Natural killer cell treated with Interleukin-12 subunit alpha and Interleukin-12 subunit beta and Interleukin-15 and Interleukin-18, amount 100 ng/mL, for 72 hours (primary cell): ENCODE measurements at regions not wholly inside any gene's neighbourhood (a gene's known extent, or its start where the extent isn't known, plus 50 kb on each side); places are given as distances from the start of the nearest gene placed in this dataset.

Experiments used
- ATAC-seq, 2 donors: fragments of 150-1000 bp; cut with Tn5 transposase in 1 of 2; sonication (Bioruptor Pico), chemical (Tn5 transposase) in 1 of 2; 2 replicates each; pipeline ENCODE4 v1.10.0; 2021
- DNase-seq: peaks from one replicate; pipeline ENCODE4 v3.0.0; 2022; ENCODE audit warnings: low spot score
- H3K27ac Mint-ChIP-seq, 2 donors: 1 replicate in 1 of 2; 2 replicates in 1 of 2; pipeline ENCODE4 v1.8.0; 2022; ENCODE audit warnings: mixed read lengths in 2 of 2, mild to moderate bottlenecking in 1 of 2, moderate library complexity in 1 of 2
- H3K27me3 Mint-ChIP-seq, 2 donors: 1 replicate in 1 of 2; 2 replicates in 1 of 2; pipeline ENCODE4 v1.8.0; 2022; ENCODE audit warnings: mixed read lengths in 2 of 2
- H3K36me3 Mint-ChIP-seq: one replicate; pipeline ENCODE4 v1.8.0; 2022; ENCODE audit warnings: mixed read lengths
- H3K4me1 Mint-ChIP-seq, 2 donors: 1 replicate in 1 of 2; 2 replicates in 1 of 2; pipeline ENCODE4 v1.8.0; 2022; ENCODE audit warnings: low read depth in 2 of 2, mixed read lengths in 2 of 2, mild to moderate bottlenecking in 1 of 2
- H3K4me3 Mint-ChIP-seq: one replicate; pipeline ENCODE4 v1.8.0; 2022; ENCODE audit warnings: mixed read lengths
- H3K9me3 Mint-ChIP-seq: 2 replicates; pipeline ENCODE4 v1.8.0; 2022; ENCODE audit warnings: mixed read lengths

DNA sequence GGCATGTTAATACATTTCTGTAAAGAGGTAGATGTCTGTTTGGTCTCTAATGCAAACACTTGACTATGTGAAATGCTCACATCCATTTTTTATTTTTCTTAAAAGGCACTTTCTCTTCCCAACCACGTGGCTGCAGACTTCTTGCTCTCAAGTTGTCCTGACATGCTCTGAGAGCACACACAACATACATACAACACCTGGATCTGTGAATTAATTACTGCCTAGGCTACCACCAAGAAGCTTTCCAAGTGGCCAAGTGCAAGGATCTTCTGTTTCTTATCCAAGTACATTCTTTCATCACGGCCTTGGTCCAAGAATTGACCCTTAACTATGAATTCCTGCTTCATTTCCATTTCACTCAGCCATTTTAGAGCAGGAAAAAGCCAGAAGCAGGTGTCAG lies 110.8 kb downstream of the SPRY1 start:
- no peak for ATAC-seq
- Mint-ChIP-seq H3K36me3 (no peaks in the 10 kb centered on the region), H3K4me1 (peaks cover 6 to 9% of the 10 kb centered on the region in 2 donors), H3K9me3 (no peaks in the 10 kb centered on the region), H3K27ac (no peak overlapping the region), H3K27me3 (peaks cover 2 to 13% of the 10 kb centered on the region in 2 donors), H3K4me3 (no peak overlapping the region)
- DNase-seq = no peak

DNA sequence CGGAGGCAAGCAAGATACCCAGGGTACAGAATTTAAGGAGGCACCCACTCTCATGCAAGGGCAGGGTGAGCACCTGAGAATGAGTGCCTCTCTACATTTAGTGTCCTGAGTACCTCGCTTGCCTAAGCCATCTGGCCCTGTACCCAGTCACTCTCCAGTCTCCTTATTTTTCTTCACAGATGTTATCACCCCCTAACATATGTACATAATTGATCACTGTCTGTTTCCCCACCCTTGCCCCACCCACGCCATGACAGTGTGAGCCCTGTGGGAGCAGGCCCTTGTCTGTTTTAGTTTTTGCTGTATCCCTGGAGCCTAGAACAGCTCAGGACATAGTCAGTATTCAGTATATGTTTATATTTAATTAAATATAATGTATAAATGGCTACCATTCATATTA lies 113.6 kb downstream of the SPRY1 start:
- DNase-seq (no peak), ATAC-seq (no peak)
- peaks cover 2 to 10% of the 10 kb centered on the region in 2 donors for H3K27me3 Mint-ChIP-seq
- no peak overlapping the region for H3K4me3 Mint-ChIP-seq
- no peaks in the 10 kb centered on the region for H3K36me3 Mint-ChIP-seq
- H3K27ac Mint-ChIP-seq = no peak overlapping the region
- H3K9me3 Mint-ChIP-seq = no peaks in the 10 kb centered on the region
- peaks cover 6 to 7% of the 10 kb centered on the region in 2 donors for H3K4me1 Mint-ChIP-seq

DNA sequence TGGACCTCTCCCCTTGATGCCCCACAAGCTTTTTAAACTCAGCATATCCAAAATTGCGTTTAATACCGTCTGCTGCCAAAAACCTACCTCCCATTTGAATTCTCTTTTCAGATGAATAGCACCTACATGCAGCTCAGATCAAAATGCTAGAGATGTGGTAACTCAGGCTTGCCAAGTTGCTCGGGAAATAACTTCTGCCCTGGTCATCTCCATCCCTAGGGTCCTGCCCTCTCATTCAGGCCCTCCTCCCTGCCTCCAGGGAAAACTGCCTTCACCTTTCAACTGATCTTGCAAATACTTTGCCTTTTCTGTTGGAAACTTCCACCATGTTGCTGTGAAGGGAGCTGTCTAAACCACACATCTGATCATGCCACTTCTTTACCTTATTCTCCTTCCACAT lies 114.1 kb downstream of the SPRY1 start:
- Mint-ChIP-seq H3K27me3 (peaks cover 2 to 6% of the 10 kb centered on the region in 2 donors), H3K4me1 (peaks cover 2 to 3% of the 10 kb centered on the region in 2 donors), H3K4me3 (no peak overlapping the region), H3K9me3 (no peaks in the 10 kb centered on the region), H3K27ac (no peak overlapping the region), H3K36me3 (no peaks in the 10 kb centered on the region)
- no peak for ATAC-seq
- no peak for DNase-seq

DNA sequence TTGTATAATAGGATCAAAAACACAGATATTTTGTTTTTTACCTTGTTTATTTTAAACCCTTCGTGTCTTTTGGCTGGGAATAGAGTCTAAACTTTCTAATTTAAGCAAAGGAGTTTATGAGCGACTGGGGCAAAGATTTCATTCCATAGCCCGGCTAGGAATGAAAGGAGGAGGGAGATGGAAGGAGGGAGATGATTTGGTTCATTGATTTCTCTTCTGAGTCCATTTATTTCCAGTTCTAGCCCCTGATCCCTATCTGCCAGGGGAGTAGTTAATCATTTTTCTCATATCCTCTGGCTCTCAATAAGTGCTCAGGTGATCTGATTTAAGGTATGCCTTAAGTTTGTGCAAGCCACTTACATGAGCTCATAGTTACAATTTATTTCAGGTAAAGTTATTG lies 120.0 kb downstream of the SPRY1 start:
- DNase-seq (no peak), ATAC-seq (no peak)
- H3K36me3 Mint-ChIP-seq = no peaks in the 10 kb centered on the region
- no peak overlapping the region for H3K4me3 Mint-ChIP-seq
- no peaks in the 10 kb centered on the region for H3K4me1 Mint-ChIP-seq
- H3K9me3 Mint-ChIP-seq = no peaks in the 10 kb centered on the region
- no peaks in the 10 kb centered on the region for H3K27me3 Mint-ChIP-seq
- no peak overlapping the region for H3K27ac Mint-ChIP-seq

DNA sequence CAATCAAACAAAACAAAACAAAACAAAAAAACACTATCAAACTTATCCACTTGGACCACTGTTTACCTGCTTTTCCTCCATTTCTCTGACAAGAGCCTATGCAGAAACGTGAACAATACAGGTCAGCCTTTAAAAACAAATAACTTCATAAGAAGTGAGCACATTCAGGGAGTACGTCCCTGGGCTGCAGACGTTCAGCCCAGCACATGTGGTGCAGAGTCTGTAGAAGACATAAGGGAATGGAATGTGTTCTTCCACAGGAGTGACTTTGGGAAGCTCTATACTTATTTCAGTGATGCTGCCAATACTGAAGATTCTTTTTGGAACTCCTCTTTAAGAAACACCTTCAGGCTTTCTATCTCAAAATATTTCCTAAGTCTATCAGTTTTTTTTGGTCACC lies 120.6 kb downstream of the SPRY1 start:
- Mint-ChIP-seq H3K4me1 (no peaks in the 10 kb centered on the region), H3K36me3 (no peaks in the 10 kb centered on the region), H3K9me3 (no peaks in the 10 kb centered on the region), H3K4me3 (no peak overlapping the region), H3K27me3 (no peaks in the 10 kb centered on the region), H3K27ac (no peak overlapping the region)
- ATAC-seq = no peak
- DNase-seq = no peak

DNA sequence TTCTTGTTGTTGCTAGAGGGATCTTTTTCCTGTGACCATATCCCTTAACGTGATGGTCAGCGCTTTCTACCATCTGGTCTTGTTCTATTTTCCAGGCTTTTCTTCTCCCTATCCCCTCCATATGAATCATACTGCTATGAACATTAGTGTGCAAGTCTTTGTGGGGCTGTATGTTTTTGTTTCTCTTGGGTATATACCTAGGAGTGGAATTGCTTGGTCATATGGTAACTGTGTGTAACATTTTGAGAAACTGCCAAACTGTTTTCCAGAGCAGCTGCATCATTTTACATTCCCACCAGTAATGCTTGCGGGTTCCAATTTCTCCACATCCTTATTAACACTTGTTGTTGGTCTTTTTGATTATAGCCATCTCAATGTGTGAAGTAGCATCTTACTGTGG lies 121.4 kb downstream of the SPRY1 start:
- H3K36me3 Mint-ChIP-seq = no peaks in the 10 kb centered on the region
- H3K27me3 Mint-ChIP-seq = no peaks in the 10 kb centered on the region
- ATAC-seq (no peak), DNase-seq (no peak)
- no peak overlapping the region for H3K27ac Mint-ChIP-seq
- H3K9me3 Mint-ChIP-seq = no peaks in the 10 kb centered on the region
- H3K4me1 Mint-ChIP-seq = no peaks in the 10 kb centered on the region
- H3K4me3 Mint-ChIP-seq = no peak overlapping the region

DNA sequence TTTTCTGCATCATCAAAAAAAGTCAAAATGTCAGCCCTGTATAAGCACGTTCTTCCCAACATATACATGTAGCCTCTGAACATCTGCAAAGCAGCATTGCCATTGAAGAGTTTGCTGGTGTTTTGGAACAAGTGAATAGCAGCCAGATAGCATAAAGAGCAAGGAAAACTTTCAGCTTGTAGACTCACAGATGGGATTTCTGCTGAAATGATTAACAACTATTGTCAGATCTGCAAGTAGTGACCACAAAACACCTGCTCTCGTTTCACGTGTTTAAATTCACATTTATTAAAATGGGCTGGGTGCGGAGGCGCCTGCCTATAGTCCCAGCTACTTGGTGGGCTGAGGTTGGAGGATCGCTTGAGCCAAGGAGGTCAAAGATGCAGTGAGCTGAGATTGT lies 123.7 kb downstream of the SPRY1 start:
- Mint-ChIP-seq H3K27me3 (no peaks in the 10 kb centered on the region), H3K9me3 (no peaks in the 10 kb centered on the region), H3K4me1 (no peaks in the 10 kb centered on the region), H3K36me3 (no peaks in the 10 kb centered on the region), H3K27ac (no peak overlapping the region), H3K4me3 (no peak overlapping the region)
- no peak for DNase-seq
- ATAC-seq = no peak

DNA sequence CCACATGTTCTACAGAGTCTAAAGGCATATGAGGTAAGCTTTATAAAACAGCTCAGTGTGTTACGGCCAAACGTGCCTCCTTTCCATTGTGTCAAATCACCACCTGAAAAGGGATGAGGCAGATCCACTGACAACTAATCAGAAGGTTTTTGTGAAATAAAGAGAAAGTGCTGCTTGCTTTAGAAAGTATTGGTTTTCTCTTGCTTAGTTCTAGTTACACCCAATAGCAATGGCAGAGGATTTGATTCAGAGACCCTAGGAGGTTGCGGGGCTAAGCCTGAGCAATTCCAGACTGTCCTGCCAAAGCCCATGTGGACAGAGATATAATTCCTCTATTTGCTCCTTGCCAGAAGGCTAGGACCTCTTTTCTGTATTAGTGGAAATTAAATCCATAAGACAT lies 125.5 kb downstream of the SPRY1 start:
- Mint-ChIP-seq H3K4me3 (no peak overlapping the region), H3K9me3 (no peaks in the 10 kb centered on the region), H3K36me3 (no peaks in the 10 kb centered on the region), H3K4me1 (peaks cover 0 to 7% of the 10 kb centered on the region in 2 donors), H3K27me3 (peaks cover 3 to 6% of the 10 kb centered on the region in 2 donors), H3K27ac (no peak overlapping the region)
- ATAC-seq = no peak
- DNase-seq = no peak

DNA sequence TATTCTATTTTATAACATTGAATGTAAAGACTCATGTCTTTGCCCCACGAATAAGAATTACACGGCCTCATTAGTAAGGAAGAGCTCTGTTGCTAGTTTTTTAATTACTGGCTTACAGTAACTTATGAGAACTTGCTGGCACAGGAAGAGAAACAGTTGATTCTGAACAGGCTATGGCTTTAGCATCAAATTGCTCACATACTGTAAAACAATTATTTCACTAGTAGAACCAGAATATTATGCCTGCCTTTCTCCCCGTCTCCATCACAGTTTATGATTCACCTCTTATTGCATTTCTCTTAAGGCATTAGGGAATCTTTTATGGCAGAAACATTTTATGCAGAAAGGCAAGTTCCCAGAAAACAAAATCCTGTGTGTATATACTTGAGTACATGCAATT lies 126.1 kb downstream of the SPRY1 start:
- Mint-ChIP-seq H3K27me3 (peaks cover 3 to 6% of the 10 kb centered on the region in 2 donors), H3K9me3 (no peaks in the 10 kb centered on the region), H3K27ac (no peak overlapping the region), H3K4me3 (no peak overlapping the region), H3K4me1 (peaks cover 0 to 7% of the 10 kb centered on the region in 2 donors), H3K36me3 (no peaks in the 10 kb centered on the region)
- no peak for ATAC-seq
- no peak for DNase-seq

DNA sequence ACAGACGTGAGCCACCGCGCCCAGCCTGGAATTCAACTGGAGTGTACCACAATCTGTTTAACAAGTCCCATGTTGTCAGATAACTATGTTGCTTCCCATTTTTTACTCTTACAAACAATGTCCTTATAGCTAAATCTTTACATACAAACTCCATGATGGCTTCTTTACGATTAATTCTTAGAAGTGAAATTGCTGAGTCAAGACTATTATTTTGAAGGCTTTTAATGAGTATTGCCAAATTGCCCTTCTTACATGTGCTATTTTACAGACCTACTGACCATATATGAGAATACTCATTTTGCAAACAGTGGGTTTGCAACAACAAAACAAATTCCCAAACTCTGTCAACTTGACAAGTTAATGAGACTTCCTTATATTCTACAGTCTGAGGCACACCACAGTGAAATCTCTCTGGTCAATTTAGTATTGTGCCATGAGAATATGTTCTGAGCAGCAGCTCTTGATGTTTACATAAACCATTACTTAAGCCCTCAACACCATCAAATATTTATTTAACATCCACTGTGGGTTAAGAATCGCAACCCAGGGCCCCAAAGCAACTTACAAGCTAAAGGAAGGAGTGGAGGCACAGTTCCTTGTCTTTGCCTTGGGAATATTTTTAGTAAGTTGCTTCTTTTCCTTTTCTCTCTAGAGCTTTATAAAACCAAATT lies 128.5 kb downstream of the SPRY1 start:
- ATAC-seq (no peak), DNase-seq (no peak)
- Mint-ChIP-seq H3K27me3 (peaks cover 3 to 6% of the 10 kb centered on the region in 2 donors), H3K4me1 (peaks cover 0 to 7% of the 10 kb centered on the region in 2 donors), H3K4me3 (no peak overlapping the region), H3K9me3 (no peaks in the 10 kb centered on the region), H3K36me3 (no peaks in the 10 kb centered on the region), H3K27ac (no peak overlapping the region)

DNA sequence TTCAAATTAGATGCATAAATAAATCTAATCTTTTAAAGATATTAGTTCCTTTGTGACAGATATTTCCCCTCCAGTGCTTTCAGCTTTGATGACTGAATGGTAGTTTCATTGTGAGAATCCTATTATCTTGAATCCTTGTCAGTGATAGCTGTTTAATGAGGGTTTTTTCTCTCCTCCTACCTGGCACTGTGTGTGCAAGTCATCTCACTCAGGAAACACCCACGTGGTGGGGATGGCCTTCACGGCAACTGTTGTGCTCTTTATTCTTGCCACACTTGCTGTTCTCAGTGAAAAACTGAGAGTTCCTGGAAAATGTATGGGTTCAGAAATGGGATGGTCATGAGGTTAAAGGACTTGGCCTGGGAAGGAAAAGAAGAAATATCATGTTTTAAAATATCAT lies 129.9 kb downstream of the SPRY1 start:
- Mint-ChIP-seq H3K27me3 (peaks cover 3 to 6% of the 10 kb centered on the region in 2 donors), H3K4me1 (peaks cover 0 to 7% of the 10 kb centered on the region in 2 donors), H3K4me3 (no peak overlapping the region), H3K27ac (peak overlapping the region in 1 of 2 donors; percentile 55), H3K9me3 (no peaks in the 10 kb centered on the region), H3K36me3 (no peaks in the 10 kb centered on the region)
- DNase-seq = no peak
- ATAC-seq = no peak

DNA sequence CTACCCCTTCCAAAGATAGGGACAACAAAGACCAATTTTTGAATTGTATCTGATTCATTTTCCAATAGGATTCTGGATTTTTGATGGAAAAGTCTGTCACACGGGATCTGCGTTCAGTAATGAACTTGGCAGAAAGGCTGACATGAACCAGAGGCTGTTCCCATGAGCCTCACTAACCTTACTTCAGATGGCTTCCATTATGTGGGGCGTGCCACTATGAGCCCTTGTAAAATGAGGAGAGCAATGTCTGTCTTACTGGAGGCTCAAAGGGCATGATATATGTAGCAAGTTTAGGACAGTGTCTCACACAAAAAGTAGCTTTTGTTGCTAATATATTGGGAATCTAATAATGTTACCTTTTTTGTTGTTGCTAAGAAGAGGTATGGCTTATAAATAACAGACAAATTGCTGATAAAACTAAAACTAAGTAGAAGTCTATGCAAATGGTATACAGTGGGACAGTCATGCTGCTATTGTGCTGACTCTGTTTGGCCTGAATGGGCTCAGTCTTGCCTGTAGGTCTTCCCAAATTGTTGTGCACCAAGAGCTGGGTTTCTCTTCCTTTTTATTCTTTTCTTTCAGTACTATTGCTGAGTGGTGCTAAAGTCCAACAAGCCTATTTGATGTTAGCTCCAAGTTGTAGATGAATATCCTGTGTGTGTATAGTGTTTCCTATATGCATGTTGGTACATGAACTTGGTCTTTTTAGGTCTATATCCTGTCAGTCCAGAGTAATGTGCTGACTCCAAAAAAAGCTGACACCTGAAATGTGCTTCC lies 132.1 kb downstream of the SPRY1 start:
- Mint-ChIP-seq H3K4me3 (no peak overlapping the region), H3K27me3 (peaks cover 3 to 6% of the 10 kb centered on the region in 2 donors), H3K9me3 (no peaks in the 10 kb centered on the region), H3K4me1 (peaks cover 0 to 7% of the 10 kb centered on the region in 2 donors), H3K27ac (no peak overlapping the region), H3K36me3 (no peaks in the 10 kb centered on the region)
- no peak for DNase-seq
- no peak for ATAC-seq

DNA sequence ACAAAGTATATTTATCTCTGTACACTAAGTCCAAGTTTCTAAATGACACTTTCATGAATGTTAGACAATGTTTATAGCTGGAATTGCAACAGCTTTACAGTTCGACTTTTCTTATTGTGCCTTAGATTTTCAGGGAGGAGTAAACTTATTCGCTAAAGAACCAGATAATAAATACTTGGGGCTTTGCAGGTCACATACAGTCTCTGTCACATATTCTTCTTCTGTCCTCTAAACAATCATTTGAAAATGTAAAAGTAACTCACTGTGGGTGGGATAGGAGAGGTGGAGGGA lies 132.6 kb downstream of the SPRY1 start:
- H3K27ac Mint-ChIP-seq = no peak overlapping the region
- no peaks in the 10 kb centered on the region for H3K36me3 Mint-ChIP-seq
- DNase-seq = no peak
- H3K4me1 Mint-ChIP-seq = peaks cover 0 to 7% of the 10 kb centered on the region in 2 donors
- no peak for ATAC-seq
- H3K27me3 Mint-ChIP-seq = peaks cover 3 to 6% of the 10 kb centered on the region in 2 donors
- H3K9me3 Mint-ChIP-seq = no peaks in the 10 kb centered on the region
- no peak overlapping the region for H3K4me3 Mint-ChIP-seq

DNA sequence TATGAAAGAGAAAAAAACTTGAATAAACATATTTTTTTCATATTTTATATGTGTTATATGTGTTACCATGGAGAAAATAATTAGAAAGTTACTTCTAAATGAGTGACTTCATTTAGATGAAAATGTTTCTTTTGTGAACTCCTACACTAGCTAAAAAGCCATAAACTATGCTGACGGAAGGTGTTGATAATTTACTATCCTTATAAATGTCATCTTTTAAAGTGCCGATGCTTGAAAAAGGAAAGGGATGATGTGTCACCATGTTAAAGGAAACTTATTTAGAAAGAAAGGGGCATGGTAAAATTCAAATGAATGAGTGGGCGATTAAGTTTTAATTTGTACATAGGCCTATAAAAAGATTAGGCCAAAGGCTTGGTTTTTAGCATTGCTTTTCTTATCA lies 133.8 kb downstream of the SPRY1 start:
- no peaks in the 10 kb centered on the region for H3K36me3 Mint-ChIP-seq
- ATAC-seq = no peak
- H3K27ac Mint-ChIP-seq = no peak overlapping the region
- peaks cover 7 to 11% of the 10 kb centered on the region in 2 donors for H3K4me1 Mint-ChIP-seq
- no peaks in the 10 kb centered on the region for H3K9me3 Mint-ChIP-seq
- DNase-seq = no peak
- H3K27me3 Mint-ChIP-seq = peaks cover 3 to 6% of the 10 kb centered on the region in 2 donors
- H3K4me3 Mint-ChIP-seq = no peak overlapping the region
